ENCODE measurements at regions not wholly inside any gene's neighbourhood (a gene's known extent, or its start where the extent isn't known, plus 50 kb on each side); places are given as distances from the start of the nearest gene placed in this dataset.
"Not testable (repeated sequence)": the region's sequence is repeated elsewhere in the genome, so short reads cannot be mapped to it uniquely, and the experiment has no call there.

DNA sequence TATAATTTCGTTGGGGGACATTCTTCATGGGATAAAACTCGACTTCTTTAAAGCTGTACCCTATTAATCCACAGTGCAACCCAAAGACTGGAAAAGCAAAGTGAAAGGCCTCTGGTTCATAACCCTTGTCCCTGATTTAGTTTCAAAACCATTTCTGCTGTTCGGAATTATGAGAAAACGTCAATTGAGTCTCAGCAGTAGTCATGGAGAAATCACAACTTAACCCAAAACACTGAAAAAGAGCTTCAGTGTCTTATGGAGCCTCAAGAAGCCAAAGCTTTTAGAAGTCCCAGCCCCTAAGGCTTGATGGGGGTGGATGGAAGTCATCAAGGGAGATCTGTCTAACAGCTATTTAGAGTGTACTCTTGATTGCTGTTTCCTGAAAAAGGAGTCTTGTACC, 73.5 kb upstream of the VCAM1 start:
- TF ChIP-seq, protein P1, sequence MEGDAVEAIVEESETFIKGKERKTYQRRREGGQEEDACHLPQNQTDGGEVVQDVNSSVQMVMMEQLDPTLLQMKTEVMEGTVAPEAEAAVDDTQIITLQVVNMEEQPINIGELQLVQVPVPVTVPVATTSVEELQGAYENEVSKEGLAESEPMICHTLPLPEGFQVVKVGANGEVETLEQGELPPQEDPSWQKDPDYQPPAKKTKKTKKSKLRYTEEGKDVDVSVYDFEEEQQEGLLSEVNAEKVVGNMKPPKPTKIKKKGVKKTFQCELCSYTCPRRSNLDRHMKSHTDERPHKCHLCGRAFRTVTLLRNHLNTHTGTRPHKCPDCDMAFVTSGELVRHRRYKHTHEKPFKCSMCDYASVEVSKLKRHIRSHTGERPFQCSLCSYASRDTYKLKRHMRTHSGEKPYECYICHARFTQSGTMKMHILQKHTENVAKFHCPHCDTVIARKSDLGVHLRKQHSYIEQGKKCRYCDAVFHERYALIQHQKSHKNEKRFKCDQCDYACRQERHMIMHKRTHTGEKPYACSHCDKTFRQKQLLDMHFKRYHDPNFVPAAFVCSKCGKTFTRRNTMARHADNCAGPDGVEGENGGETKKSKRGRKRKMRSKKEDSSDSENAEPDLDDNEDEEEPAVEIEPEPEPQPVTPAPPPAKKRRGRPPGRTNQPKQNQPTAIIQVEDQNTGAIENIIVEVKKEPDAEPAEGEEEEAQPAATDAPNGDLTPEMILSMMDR (IDR thresholded peaks at IDR 0.05): no peak
- no peak for DNase-seq
- no peaks in the 10 kb centered on the region for H3K4me1 ChIP-seq
- no peak overlapping the region for H3K27ac ChIP-seq
- no peaks in the 10 kb centered on the region for H3K27me3 ChIP-seq
- intact Hi-C loops (cut with DNase I): no loop called here
- no peaks in the 10 kb centered on the region for H3K9me3 ChIP-seq
- H3K4me3 ChIP-seq: no peak overlapping the region
- H3K9ac ChIP-seq (ENCODE audit: low read depth in 2 of 2, low read length in 2 of 2): no peak overlapping the region
- H3K36me3 ChIP-seq: no peaks in the 10 kb centered on the region

DNA sequence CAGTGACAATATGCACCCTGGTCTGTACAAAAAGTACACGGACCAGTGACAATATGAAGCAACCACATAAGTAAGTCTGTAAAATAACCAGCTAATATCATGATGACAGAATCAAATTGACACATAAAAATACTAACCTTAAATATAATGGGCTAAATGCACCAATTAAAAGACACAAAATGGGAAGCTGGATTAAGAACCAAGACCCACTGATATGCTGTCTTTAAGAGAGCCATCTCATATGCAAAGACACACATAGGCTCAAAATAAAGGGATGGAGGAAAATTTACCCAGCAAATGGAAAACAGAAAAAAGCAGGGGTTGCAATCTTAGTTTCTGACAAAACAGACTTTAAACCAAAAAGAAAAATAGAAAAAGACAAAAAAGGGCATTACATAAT, 70.4 kb upstream of the VCAM1 start:
- H3K36me3 ChIP-seq: no peaks in the 10 kb centered on the region
- H3K4me3 ChIP-seq: no peak overlapping the region
- TF ChIP-seq, protein P1 (IDR thresholded peaks at IDR 0.05): no peak
- no peak for DNase-seq
- no peak overlapping the region for H3K27ac ChIP-seq
- no peak overlapping the region for H3K9ac ChIP-seq (ENCODE audit: low read depth in 2 of 2, low read length in 2 of 2)
- H3K9me3 ChIP-seq: no peaks in the 10 kb centered on the region
- H3K27me3 ChIP-seq: no peaks in the 10 kb centered on the region
- no peaks in the 10 kb centered on the region for H3K4me1 ChIP-seq
- intact Hi-C loops (cut with DNase I): no loop called here

DNA sequence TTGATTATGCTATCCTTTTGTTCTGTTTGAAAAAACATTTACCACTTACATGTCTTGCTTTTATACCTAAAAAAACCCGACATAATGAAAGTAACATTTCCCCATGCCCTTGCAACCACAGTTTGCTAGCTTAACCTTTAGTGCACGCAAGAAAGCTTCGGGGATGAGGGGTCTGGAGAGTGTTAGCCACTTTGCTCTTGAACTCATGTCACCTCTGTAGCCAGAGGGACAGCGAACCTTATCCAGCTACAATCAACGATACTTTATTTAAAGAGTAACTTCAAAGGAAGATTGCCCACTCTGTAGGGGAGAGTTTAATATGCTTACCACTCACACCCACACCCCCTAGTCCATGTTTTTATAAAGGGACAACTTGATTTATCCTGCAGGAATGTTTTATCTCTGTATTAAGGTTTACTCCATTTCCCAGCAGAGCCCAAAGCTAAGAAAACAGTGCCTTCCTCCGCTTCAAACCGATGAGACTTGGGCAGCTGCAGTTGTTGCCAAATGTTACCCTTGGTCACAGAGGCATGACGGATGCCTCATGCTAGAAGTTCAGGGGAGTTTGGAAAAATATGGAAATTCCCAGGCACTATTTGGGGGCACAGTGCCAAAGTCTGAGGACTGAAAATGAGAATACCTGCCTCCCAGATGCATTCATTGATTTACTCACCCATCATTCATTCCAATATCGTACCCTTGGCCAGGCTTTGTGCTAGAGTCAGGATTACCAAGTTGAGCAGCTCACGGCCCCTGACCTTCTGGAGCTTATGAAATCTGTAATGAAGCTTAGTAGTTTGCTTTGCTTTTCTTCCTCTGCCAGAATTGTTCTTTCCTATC, 61.4 kb upstream of the VCAM1 start:
- Histone ChIP-seq H3K27me3 (no peaks in the 10 kb centered on the region), H3K27ac (no peak overlapping the region), H3K4me1 (no peaks in the 10 kb centered on the region), H3K4me3 (no peak overlapping the region), H3K9ac (ENCODE audit: low read depth in 2 of 2, low read length in 2 of 2) (no peak overlapping the region), H3K36me3 (no peaks in the 10 kb centered on the region), H3K9me3 (no peaks in the 10 kb centered on the region)
- TF ChIP-seq, protein P1 (IDR thresholded peaks at IDR 0.05): no peak
- DNase-seq: no peak
- intact Hi-C loops (cut with DNase I): no loop called here

GRCh38 chr1:100658716-100659026, 60.9 kb upstream of the VCAM1 start:
- no peak overlapping the region for H3K9ac ChIP-seq (ENCODE audit: low read depth in 2 of 2, low read length in 2 of 2)
- H3K27me3 ChIP-seq: no peaks in the 10 kb centered on the region
- H3K4me3 ChIP-seq: no peak overlapping the region
- H3K4me1 ChIP-seq: no peaks in the 10 kb centered on the region
- H3K9me3 ChIP-seq: no peaks in the 10 kb centered on the region
- DNase-seq: no peak
- no peak overlapping the region for H3K27ac ChIP-seq
- intact Hi-C loops (cut with DNase I): no loop called here
- TF ChIP-seq, protein P1 (IDR thresholded peaks at IDR 0.05): no peak
- no peaks in the 10 kb centered on the region for H3K36me3 ChIP-seq

DNA sequence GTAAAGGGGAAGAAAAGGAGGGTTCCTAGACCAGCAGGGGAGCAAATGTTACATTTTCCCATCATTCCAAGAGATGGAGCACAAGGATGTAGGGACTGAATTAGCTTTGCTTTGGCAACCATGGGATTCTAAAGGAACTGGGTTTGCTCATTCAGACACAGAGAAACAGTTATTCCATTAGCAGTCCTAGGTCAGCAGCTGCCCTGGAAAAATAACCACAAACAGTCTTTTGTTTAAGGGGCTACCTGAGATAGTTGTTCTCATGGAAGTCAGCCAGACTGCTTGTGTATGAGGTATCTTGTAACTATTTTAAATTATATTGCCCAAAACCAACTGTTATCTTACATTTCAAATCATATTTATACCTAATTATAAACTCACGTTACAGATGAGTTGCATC, 58.4 kb upstream of the VCAM1 start:
- Histone ChIP-seq H3K36me3 (no peaks in the 10 kb centered on the region), H3K27me3 (no peaks in the 10 kb centered on the region), H3K4me1 (no peaks in the 10 kb centered on the region), H3K9me3 (no peaks in the 10 kb centered on the region), H3K27ac (no peak overlapping the region), H3K4me3 (no peak overlapping the region), H3K9ac (ENCODE audit: low read depth in 2 of 2, low read length in 2 of 2) (no peak overlapping the region)
- DNase-seq: no peak
- TF ChIP-seq, protein P1 (IDR thresholded peaks at IDR 0.05): no peak
- intact Hi-C loops (cut with DNase I): no loop called here

DNA sequence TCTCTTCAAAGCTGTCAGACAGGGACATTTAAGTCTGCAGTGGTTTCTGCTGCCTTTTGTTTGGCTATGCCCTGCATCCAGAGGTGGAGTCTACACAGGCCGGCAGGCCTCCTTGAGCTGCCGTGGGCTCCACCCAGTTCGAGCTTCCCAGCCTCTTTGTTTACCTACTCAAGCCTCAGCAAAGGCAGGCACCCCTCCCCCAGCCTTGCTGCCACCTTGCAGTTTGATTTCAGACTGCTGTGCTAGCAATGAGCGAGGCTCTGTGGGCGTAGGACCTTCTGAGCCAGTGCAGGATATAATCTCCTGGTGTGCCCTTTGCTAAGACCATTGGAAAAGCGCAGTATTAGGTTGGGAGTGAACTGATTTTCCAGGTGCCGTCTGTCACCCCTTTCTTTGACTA, 51.0 kb upstream of the VCAM1 start:
- H3K9ac ChIP-seq (ENCODE audit: low read depth in 2 of 2, low read length in 2 of 2); H3K9me3 ChIP-seq; intact Hi-C loops (cut with DNase I); H3K36me3 ChIP-seq; H3K27ac ChIP-seq; H3K4me3 ChIP-seq; DNase-seq; H3K27me3 ChIP-seq; H3K4me1 ChIP-seq: not testable (repeated sequence)

Measured in colonic mucosa (tissue), 4 donors.